COR-L47 (cell line): ENCODE measurements at regions not wholly inside any gene's neighbourhood (a gene's known extent, or its start where the extent isn't known, plus 50 kb on each side); places are given as distances from the start of the nearest gene placed in this dataset.
A peak's percentile ranks its signal among the peaks of the same experiment; 100 is the strongest.
"Not testable (repeated sequence)": the region's sequence is repeated elsewhere in the genome, so short reads cannot be mapped to it uniquely, and the experiment has no call there.

Experiments
- DNase-seq: peaks from one replicate; lab custom pipeline; 2025; lab: John Stamatoyannopoulos, UW

- no peak for DNase-seq
Measured at GRCh38 chr13:58191754-58192153, 560.2 kb downstream of the PCDH17 start.

GRCh38 chr13:58202099-58202498, 570.6 kb downstream of the PCDH17 start:
- no peak for DNase-seq

- DNase-seq: no peak
Measured at GRCh38 chr13:58207501-58207900, 576.0 kb downstream of the PCDH17 start.

- no peak for DNase-seq
Measured at GRCh38 chr13:58235454-58235853, 603.9 kb downstream of the PCDH17 start.

GRCh38 chr13:58238972-58239773, 607.6 kb downstream of the PCDH17 start:
- DNase-seq: no peak

- no peak for DNase-seq
Measured at GRCh38 chr13:58239774-58240268, 608.3 kb downstream of the PCDH17 start.

GRCh38 chr13:58247080-58247479, 615.5 kb downstream of the PCDH17 start:
- DNase-seq: no peak

GRCh38 chr13:58254943-58255342, 623.4 kb downstream of the PCDH17 start:
- no peak for DNase-seq

- DNase-seq: no peak
Measured at GRCh38 chr13:58266271-58266670, 634.7 kb downstream of the PCDH17 start.

- DNase-seq: no peak
Measured at GRCh38 chr13:58298556-58299135, 667.1 kb downstream of the PCDH17 start.

- no peak for DNase-seq
Measured at GRCh38 chr13:58300224-58300623, 668.7 kb downstream of the PCDH17 start.

GRCh38 chr13:58300974-58301681, 669.6 kb downstream of the PCDH17 start:
- no peak for DNase-seq

GRCh38 chr13:58302349-58302748, 670.8 kb downstream of the PCDH17 start:
- DNase-seq: no peak

GRCh38 chr13:58306062-58306461, 674.5 kb downstream of the PCDH17 start:
- DNase-seq: no peak

GRCh38 chr13:58313219-58313618, 681.7 kb downstream of the PCDH17 start:
- DNase-seq: no peak

- DNase-seq: no peak
Measured at GRCh38 chr13:58318495-58319167, 687.1 kb downstream of the PCDH17 start.

GRCh38 chr13:58324161-58324560, 692.6 kb downstream of the PCDH17 start:
- no peak for DNase-seq

GRCh38 chr13:58329746-58330145, 698.2 kb downstream of the PCDH17 start:
- DNase-seq: peak; percentile 59

- DNase-seq: no peak
Measured at GRCh38 chr13:58340895-58341294, 709.4 kb downstream of the PCDH17 start.

- DNase-seq: no peak
Measured at GRCh38 chr13:58341318-58341717, 709.8 kb downstream of the PCDH17 start.

GRCh38 chr13:58343076-58343475, 711.5 kb downstream of the PCDH17 start:
- DNase-seq: no peak

- DNase-seq: not testable (repeated sequence)
Measured at GRCh38 chr13:58352100-58352499, 720.6 kb downstream of the PCDH17 start.
